Cardiac muscle cell (in vitro differentiated cells and primary cell): ENCODE measurements at regions not wholly inside any gene's neighbourhood (a gene's known extent, or its start where the extent isn't known, plus 50 kb on each side); places are given as distances from the start of the nearest gene placed in this dataset.

ENCODE experiments used
- DNase-seq, 2 donors: peaks; one replicate each; pipeline versions ENCODE4 v3.0.0 to v3.0.0-alpha.2; 2010 to 2017; ENCODE audit warnings: low read depth in 1 of 2, low spot score in 1 of 2
- H3K27ac ChIP-seq: fragments of 200-600 bp; sonication (generic); 2 replicates; pipeline ENCODE4 v1.5.1; 2016
- H3K27me3 ChIP-seq: fragments of 200-600 bp; sonication (generic); 2 replicates; pipeline ENCODE4 v1.6.0; 2016; ENCODE audit warnings: control low read depth
- H3K36me3 ChIP-seq: fragments of 200-600 bp; sonication (generic); 2 replicates; pipeline ENCODE4 v1.5.1; 2016; ENCODE audit warnings: control low read depth
- H3K4me1 ChIP-seq: fragments of 200-600 bp; sonication (generic); 2 replicates; pipeline ENCODE4 v1.8.1; 2017; ENCODE audit warnings: low read depth, mild to moderate bottlenecking, mixed run types
- H3K4me3 ChIP-seq: fragments of 200-600 bp; sonication (generic); 2 replicates; pipeline ENCODE4 v1.5.1; 2016; ENCODE audit warnings: mild to moderate bottlenecking
- H3K9me3 ChIP-seq: fragments of 200-600 bp; sonication (generic); 2 replicates; pipeline ENCODE4 v1.5.1; 2017; ENCODE audit warnings: low read depth, mild to moderate bottlenecking, control low read depth
- TF ChIP-seq, protein P1 (sequence below): IDR thresholded peaks from 2 replicates; pipeline ENCODE4 v1.5.1; 2012; ENCODE audit warnings: low read depth, mild to moderate bottlenecking, low read length

DNA sequence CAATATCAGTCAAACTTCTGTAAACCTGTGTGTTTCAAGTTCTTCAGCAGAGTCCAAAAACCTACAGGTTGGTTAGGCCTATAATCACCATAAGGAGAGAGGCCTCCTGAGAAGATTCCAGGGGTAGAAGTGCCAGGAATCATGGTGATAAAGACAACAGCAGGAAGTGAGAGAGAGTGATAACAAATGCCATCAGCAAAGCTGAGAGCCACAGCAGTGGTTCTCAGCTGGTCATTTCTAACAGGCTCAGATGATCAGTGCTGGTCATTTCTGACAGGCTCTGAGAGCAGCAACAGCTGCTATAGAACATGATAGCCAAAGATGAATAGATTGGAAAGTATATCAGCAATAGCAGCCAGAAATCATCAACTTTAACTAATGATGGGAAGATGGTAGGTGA is 101.3 kb downstream of the TYW3 start:
- Histone ChIP-seq H3K36me3 (no peaks in the 10 kb centered on the region), H3K27me3 (no peaks in the 10 kb centered on the region), H3K27ac (no peak overlapping the region), H3K9me3 (no peaks in the 10 kb centered on the region), H3K4me3 (no peak overlapping the region), H3K4me1 (no peaks in the 10 kb centered on the region)
- DNase-seq: no peak
- TF ChIP-seq, protein P1, sequence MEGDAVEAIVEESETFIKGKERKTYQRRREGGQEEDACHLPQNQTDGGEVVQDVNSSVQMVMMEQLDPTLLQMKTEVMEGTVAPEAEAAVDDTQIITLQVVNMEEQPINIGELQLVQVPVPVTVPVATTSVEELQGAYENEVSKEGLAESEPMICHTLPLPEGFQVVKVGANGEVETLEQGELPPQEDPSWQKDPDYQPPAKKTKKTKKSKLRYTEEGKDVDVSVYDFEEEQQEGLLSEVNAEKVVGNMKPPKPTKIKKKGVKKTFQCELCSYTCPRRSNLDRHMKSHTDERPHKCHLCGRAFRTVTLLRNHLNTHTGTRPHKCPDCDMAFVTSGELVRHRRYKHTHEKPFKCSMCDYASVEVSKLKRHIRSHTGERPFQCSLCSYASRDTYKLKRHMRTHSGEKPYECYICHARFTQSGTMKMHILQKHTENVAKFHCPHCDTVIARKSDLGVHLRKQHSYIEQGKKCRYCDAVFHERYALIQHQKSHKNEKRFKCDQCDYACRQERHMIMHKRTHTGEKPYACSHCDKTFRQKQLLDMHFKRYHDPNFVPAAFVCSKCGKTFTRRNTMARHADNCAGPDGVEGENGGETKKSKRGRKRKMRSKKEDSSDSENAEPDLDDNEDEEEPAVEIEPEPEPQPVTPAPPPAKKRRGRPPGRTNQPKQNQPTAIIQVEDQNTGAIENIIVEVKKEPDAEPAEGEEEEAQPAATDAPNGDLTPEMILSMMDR: no peak

DNA sequence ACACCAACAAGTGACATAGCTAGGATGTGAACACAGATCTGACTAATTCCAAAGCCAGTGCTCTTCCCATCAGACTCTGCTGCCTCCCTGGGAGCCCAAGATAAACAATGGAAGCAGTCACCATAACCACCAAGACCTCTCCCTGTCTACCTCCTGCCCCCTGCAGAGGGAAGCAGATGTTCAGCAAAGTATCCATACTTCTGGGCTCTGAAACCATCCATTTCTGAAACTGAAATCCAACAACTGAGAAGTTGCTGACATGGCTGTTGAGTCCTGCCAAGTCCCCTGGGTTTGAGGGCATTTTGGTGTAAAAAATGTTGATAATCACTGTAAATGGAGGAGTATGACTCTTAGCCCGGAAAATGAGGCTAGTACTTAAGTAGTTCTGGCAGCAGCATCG is 102.1 kb downstream of the TYW3 start:
- no peak overlapping the region for H3K4me3 ChIP-seq
- no peaks in the 10 kb centered on the region for H3K9me3 ChIP-seq
- no peaks in the 10 kb centered on the region for H3K27me3 ChIP-seq
- H3K36me3 ChIP-seq: no peaks in the 10 kb centered on the region
- H3K27ac ChIP-seq: no peak overlapping the region
- no peak for DNase-seq
- TF ChIP-seq, protein P1: no peak
- no peaks in the 10 kb centered on the region for H3K4me1 ChIP-seq

- H3K9me3 ChIP-seq: no peaks in the 10 kb centered on the region
- H3K36me3 ChIP-seq: no peaks in the 10 kb centered on the region
- TF ChIP-seq, protein P1: no peak
- H3K27ac ChIP-seq: no peak overlapping the region
- no peak overlapping the region for H3K4me3 ChIP-seq
- no peaks in the 10 kb centered on the region for H3K4me1 ChIP-seq
- H3K27me3 ChIP-seq: no peaks in the 10 kb centered on the region
- DNase-seq: no peak
Observed at GRCh38 chr1:74842726-74843125, 109.8 kb downstream of the TYW3 start.

DNA sequence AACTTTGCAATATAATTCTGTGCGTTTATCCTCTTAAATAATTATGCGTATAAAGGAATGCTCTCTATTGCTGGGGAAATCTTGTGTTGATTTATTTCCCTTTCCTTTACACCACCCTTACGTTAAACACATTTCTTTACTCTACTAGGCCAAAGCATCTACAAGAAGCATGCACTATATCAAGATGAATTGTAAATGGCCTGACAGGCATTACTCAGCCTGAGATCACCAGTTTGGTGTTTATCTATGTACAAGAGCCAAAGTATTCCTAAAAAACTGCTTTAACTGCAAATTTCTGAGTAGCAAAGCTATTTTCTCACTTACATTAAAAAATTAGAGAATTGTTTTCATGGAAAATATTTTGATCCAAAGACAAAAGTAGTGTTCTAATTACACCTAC is 114.8 kb downstream of the TYW3 start:
- DNase-seq: no peak
- no peaks in the 10 kb centered on the region for H3K9me3 ChIP-seq
- H3K4me3 ChIP-seq: no peak overlapping the region
- H3K27ac ChIP-seq: no peak overlapping the region
- TF ChIP-seq, protein P1: no peak
- H3K4me1 ChIP-seq: no peaks in the 10 kb centered on the region
- H3K36me3 ChIP-seq: no peaks in the 10 kb centered on the region
- no peaks in the 10 kb centered on the region for H3K27me3 ChIP-seq

DNA sequence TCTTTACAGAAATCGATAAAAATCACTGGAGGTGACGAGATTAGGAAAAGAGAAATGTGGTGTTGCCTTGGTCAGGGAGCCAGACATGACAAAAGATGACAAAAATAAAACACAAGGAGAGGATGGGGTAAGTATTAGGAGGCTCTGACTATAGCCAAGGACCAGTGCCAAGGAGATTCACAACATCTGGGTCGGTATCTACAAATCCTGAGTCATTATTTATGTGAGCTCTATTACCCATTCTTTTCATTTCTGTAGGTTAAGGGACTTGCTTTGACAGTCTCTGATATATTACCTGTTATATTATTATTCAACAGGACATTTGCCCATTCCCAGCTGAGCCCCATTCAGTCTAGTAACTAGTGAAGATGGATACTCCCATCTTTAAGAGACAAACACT is 120.8 kb downstream of the TYW3 start:
- no peak for DNase-seq
- Histone ChIP-seq H3K9me3 (no peaks in the 10 kb centered on the region), H3K4me1 (no peaks in the 10 kb centered on the region), H3K27me3 (no peaks in the 10 kb centered on the region), H3K27ac (no peak overlapping the region), H3K4me3 (no peak overlapping the region), H3K36me3 (no peaks in the 10 kb centered on the region)
- TF ChIP-seq, protein P1: no peak

- H3K9me3 ChIP-seq: no peaks in the 10 kb centered on the region
- TF ChIP-seq, protein P1: no peak
- H3K36me3 ChIP-seq: no peaks in the 10 kb centered on the region
- no peaks in the 10 kb centered on the region for H3K4me1 ChIP-seq
- DNase-seq: no peak
- no peaks in the 10 kb centered on the region for H3K27me3 ChIP-seq
- H3K27ac ChIP-seq: no peak overlapping the region
- no peak overlapping the region for H3K4me3 ChIP-seq
Observed at GRCh38 chr1:74856174-74856573, 123.2 kb downstream of the TYW3 start.
